ENCODE measurements at regions not wholly inside any gene's neighbourhood (a gene's known extent, or its start where the extent isn't known, plus 50 kb on each side); places are given as distances from the start of the nearest gene placed in this dataset.

- Histone ChIP-seq H2AFZ (ENCODE audit: low read length) (no peak overlapping the region), H3K27me3 (ENCODE audit: control insufficient read depth, insufficient read depth, low read length) (no peaks in the 10 kb centered on the region), H3K27ac (ENCODE audit: insufficient read depth, low read length) (no peak overlapping the region), H3K4me2 (ENCODE audit: extremely low read depth, insufficient read depth, low read length) (no peak overlapping the region), H3K79me2 (ENCODE audit: control insufficient read depth, insufficient read depth, low read length) (no peaks in the 10 kb centered on the region), H4K20me1 (ENCODE audit: control insufficient read depth, extremely low read depth, insufficient read depth, low read length) (no peaks in the 10 kb centered on the region), H3K9ac (ENCODE audit: insufficient read depth, low read length) (no peak overlapping the region), H3K4me1 (ENCODE audit: control insufficient read depth, extremely low read depth, insufficient read depth, low read length) (no peaks in the 10 kb centered on the region), H3K9me3 (ENCODE audit: control insufficient read depth, insufficient read depth, low read depth, low read length) (no peaks in the 10 kb centered on the region), H3K4me3 (replicated peaks in 1 of 4; ENCODE audit: control extremely low read depth in 1 of 4, insufficient read depth in 1 of 4, low read depth in 3 of 4, low read length in 4 of 4) (no peak overlapping the region), H3K36me3 (ENCODE audit: control insufficient read depth, insufficient read depth, low read length) (no peaks in the 10 kb centered on the region)
- DNase-seq (ENCODE audit: low read depth in 2 of 2) = peak in 1 of 2 donors; percentile 16
- no peak for TF ChIP-seq EZH2 (IDR thresholded peaks at IDR 0.05; ENCODE audit: low read length, missing control alignments)
Observed at GRCh38 chr10:3691482-3691881, 93.5 kb downstream of the KLF6 start.

GRCh38 chr10:3689871-3690510 is 95.0 kb downstream of the KLF6 start:
- H3K4me2 ChIP-seq (ENCODE audit: extremely low read depth, insufficient read depth, low read length) = no peak overlapping the region
- peak in 1 of 2 donors; percentile 13 for DNase-seq (ENCODE audit: low read depth in 2 of 2)
- H3K27me3 ChIP-seq (ENCODE audit: control insufficient read depth, insufficient read depth, low read length) = no peaks in the 10 kb centered on the region
- H3K36me3 ChIP-seq (ENCODE audit: control insufficient read depth, insufficient read depth, low read length) = no peaks in the 10 kb centered on the region
- no peaks in the 10 kb centered on the region for H4K20me1 ChIP-seq (ENCODE audit: control insufficient read depth, extremely low read depth, insufficient read depth, low read length)
- H3K79me2 ChIP-seq (ENCODE audit: control insufficient read depth, insufficient read depth, low read length) = no peaks in the 10 kb centered on the region
- H3K9me3 ChIP-seq (ENCODE audit: control insufficient read depth, insufficient read depth, low read depth, low read length) = no peaks in the 10 kb centered on the region
- H2AFZ ChIP-seq (ENCODE audit: low read length) = no peak overlapping the region
- no peak overlapping the region for H3K4me3 ChIP-seq (replicated peaks in 1 of 4; ENCODE audit: control extremely low read depth in 1 of 4, insufficient read depth in 1 of 4, low read depth in 3 of 4, low read length in 4 of 4)
- H3K27ac ChIP-seq (ENCODE audit: insufficient read depth, low read length) = no peak overlapping the region
- TF ChIP-seq CTCF (conservative IDR thresholded peaks at IDR 0.05 in 1 of 2, IDR thresholded peaks at IDR 0.05 in 1 of 2; ENCODE audit: low read depth in 1 of 2, low read length in 2 of 2) (no peak), EZH2 (IDR thresholded peaks at IDR 0.05; ENCODE audit: low read length, missing control alignments) (no peak)
- H3K9ac ChIP-seq (ENCODE audit: insufficient read depth, low read length) = no peak overlapping the region
- no peaks in the 10 kb centered on the region for H3K4me1 ChIP-seq (ENCODE audit: control insufficient read depth, extremely low read depth, insufficient read depth, low read length)

- H2AFZ ChIP-seq (ENCODE audit: low read length) = no peak overlapping the region
- no peak overlapping the region for H3K9ac ChIP-seq (ENCODE audit: insufficient read depth, low read length)
- H3K4me3 ChIP-seq (replicated peaks in 1 of 4; ENCODE audit: control extremely low read depth in 1 of 4, insufficient read depth in 1 of 4, low read depth in 3 of 4, low read length in 4 of 4) = no peak overlapping the region
- H3K27me3 ChIP-seq (ENCODE audit: control insufficient read depth, insufficient read depth, low read length) = no peaks in the 10 kb centered on the region
- no peaks in the 10 kb centered on the region for H3K36me3 ChIP-seq (ENCODE audit: control insufficient read depth, insufficient read depth, low read length)
- no peak overlapping the region for H3K27ac ChIP-seq (ENCODE audit: insufficient read depth, low read length)
- H3K9me3 ChIP-seq (ENCODE audit: control insufficient read depth, insufficient read depth, low read depth, low read length) = no peaks in the 10 kb centered on the region
- H3K79me2 ChIP-seq (ENCODE audit: control insufficient read depth, insufficient read depth, low read length) = no peaks in the 10 kb centered on the region
- TF ChIP-seq CTCF (conservative IDR thresholded peaks at IDR 0.05 in 1 of 2, IDR thresholded peaks at IDR 0.05 in 1 of 2; ENCODE audit: low read depth in 1 of 2, low read length in 2 of 2) (no peak), EZH2 (IDR thresholded peaks at IDR 0.05; ENCODE audit: low read length, missing control alignments) (no peak)
- H3K4me2 ChIP-seq (ENCODE audit: extremely low read depth, insufficient read depth, low read length) = no peak overlapping the region
- no peaks in the 10 kb centered on the region for H3K4me1 ChIP-seq (ENCODE audit: control insufficient read depth, extremely low read depth, insufficient read depth, low read length)
- no peaks in the 10 kb centered on the region for H4K20me1 ChIP-seq (ENCODE audit: control insufficient read depth, extremely low read depth, insufficient read depth, low read length)
- peak in 1 of 2 donors; percentile 13 for DNase-seq (ENCODE audit: low read depth in 2 of 2)
Observed at GRCh38 chr10:3687510-3688081, 97.4 kb downstream of the KLF6 start.
